HEK293 (cell line): ENCODE measurements at regions not wholly inside any gene's neighbourhood (a gene's known extent, or its start where the extent isn't known, plus 50 kb on each side); places are given as distances from the start of the nearest gene placed in this dataset.

Experiments
- CTCF ChIA-PET: fragments of 350-600 bp; formaldehyde crosslinking; extraction: SDS; loops from one replicate; lab custom pipeline; 2021; ENCODE audit warnings: antibody characterized with exemption; lab: Yijun Ruan, JAX
- POLR2A ChIA-PET: fragments of 300-600 bp; formaldehyde crosslinking; extraction: SDS; loops from one replicate; lab custom pipeline; 2020; ENCODE audit warnings: antibody characterized with exemption, inconsistent platforms; lab: Yijun Ruan, JAX
- H3K27ac ChIP-seq: fragments of 200-500 bp; sonication (Bioruptor generic); 2 replicates; pipeline ENCODE4 v1.5.1; 2014; ENCODE audit warnings: low read depth, low read length, control low read depth, inconsistent platforms; ENCODE audit errors: extremely low read depth
- H3K36me3 ChIP-seq, 2 experiments: fragments of 200-500 bp in 1 of 2; sonication (Bioruptor generic) in 1 of 2; 1 replicate in 1 of 2; 2 replicates in 1 of 2; pipeline ENCODE4 v1.5.1; 2014 to 2017; ENCODE audit warnings: inconsistent platforms in 2 of 2, low read length in 2 of 2; ENCODE audit not compliant: control insufficient read depth in 2 of 2, insufficient read depth in 1 of 2
- H3K4me1 ChIP-seq: fragments of 200-500 bp; sonication (Bioruptor generic); 2 replicates; pipeline ENCODE4 v1.5.1; 2014; ENCODE audit warnings: mild to moderate bottlenecking, low read length, inconsistent platforms; ENCODE audit not compliant: control insufficient read depth, insufficient read depth
- H3K4me3 ChIP-seq: 2 replicates; pipeline ENCODE4 v1.5.1; 2011; ENCODE audit warnings: low read depth, mild to moderate bottlenecking, control low read depth, low read length, moderate library complexity
- H3K9me3 ChIP-seq: fragments of 200-500 bp; sonication (Bioruptor generic); 2 replicates; pipeline ENCODE4 v1.5.1; 2014; ENCODE audit warnings: low read depth, low read length, inconsistent platforms; ENCODE audit not compliant: control insufficient read depth, insufficient read depth
- KLF16 ChIP-seq: fragments of 450-650 bp; formaldehyde crosslinking; IDR thresholded peaks from 2 replicates; pipeline ENCODE4 v1.5.1; 2017; ENCODE audit warnings: missing biosample characterization, missing genetic modification characterization
- PATZ1 ChIP-seq: fragments of 450-650 bp; formaldehyde crosslinking; IDR thresholded peaks from 2 replicates; pipeline ENCODE4 v1.5.1; 2016; ENCODE audit warnings: missing biosample characterization, missing genetic modification characterization
- PRDM4 ChIP-seq: fragments of 450-650 bp; formaldehyde crosslinking; IDR thresholded peaks from 2 replicates; pipeline ENCODE4 v1.5.1; 2017; ENCODE audit warnings: missing biosample characterization, missing genetic modification characterization
- ZBTB49 ChIP-seq: fragments of 450-650 bp; formaldehyde crosslinking; IDR thresholded peaks from 2 replicates; pipeline ENCODE4 v1.5.1; 2016; ENCODE audit warnings: missing biosample characterization, missing genetic modification characterization, low read depth
- ZBTB7A ChIP-seq: fragments of 450-650 bp; formaldehyde crosslinking; IDR thresholded peaks from 2 replicates; pipeline ENCODE4 v1.5.1; 2016; ENCODE audit warnings: low read depth, missing biosample characterization, missing genetic modification characterization
- ZFHX2 ChIP-seq: fragments of 450-650 bp; formaldehyde crosslinking; conservative IDR thresholded peaks from 2 replicates; pipeline ENCODE4 v1.5.1; 2016; ENCODE audit warnings: missing biosample characterization, missing genetic modification characterization
- ZFP41 ChIP-seq: fragments of 450-650 bp; formaldehyde crosslinking; IDR thresholded peaks from 2 replicates; pipeline ENCODE4 v1.5.1; 2016; ENCODE audit warnings: missing biosample characterization, missing genetic modification characterization, borderline replicate concordance
- ZFP69B ChIP-seq: fragments of 450-650 bp; formaldehyde crosslinking; IDR thresholded peaks from 2 replicates; pipeline ENCODE4 v1.5.1; 2016; ENCODE audit warnings: missing biosample characterization, missing genetic modification characterization
- ZNF10 ChIP-seq: fragments of 450-650 bp; formaldehyde crosslinking; IDR thresholded peaks from 2 replicates; pipeline ENCODE4 v1.5.1; 2017; ENCODE audit warnings: missing biosample characterization, missing genetic modification characterization
- ZNF366 ChIP-seq: fragments of 450-650 bp; formaldehyde crosslinking; conservative IDR thresholded peaks from 2 replicates; pipeline ENCODE4 v1.5.1; 2016; ENCODE audit warnings: missing biosample characterization, missing genetic modification characterization
- ZNF416 ChIP-seq: fragments of 450-650 bp; formaldehyde crosslinking; IDR thresholded peaks from 2 replicates; pipeline ENCODE4 v1.5.1; 2016; ENCODE audit warnings: missing biosample characterization, missing genetic modification characterization
- ZNF48 ChIP-seq: fragments of 450-650 bp; formaldehyde crosslinking; IDR thresholded peaks from 2 replicates; pipeline ENCODE4 v1.5.1; 2016; ENCODE audit warnings: missing biosample characterization, missing genetic modification characterization
- ZNF571 ChIP-seq: fragments of 450-650 bp; formaldehyde crosslinking; IDR thresholded peaks from 2 replicates; pipeline ENCODE4 v1.5.0; 2017; ENCODE audit warnings: missing biosample characterization, missing genetic modification characterization
- ZNF776 ChIP-seq: fragments of 450-650 bp; formaldehyde crosslinking; IDR thresholded peaks from 2 replicates; pipeline ENCODE4 v1.5.0; 2017; ENCODE audit warnings: missing biosample characterization, missing genetic modification characterization, borderline replicate concordance
- ZNF792 ChIP-seq: fragments of 450-650 bp; formaldehyde crosslinking; IDR thresholded peaks from 2 replicates; pipeline ENCODE4 v1.5.1; 2016; ENCODE audit warnings: missing biosample characterization, missing genetic modification characterization
- ZNF843 ChIP-seq: fragments of 450-650 bp; formaldehyde crosslinking; IDR thresholded peaks from 2 replicates; pipeline ENCODE4 v1.5.1; 2016; ENCODE audit warnings: missing biosample characterization, missing genetic modification characterization
- ZSCAN18 ChIP-seq: fragments of 450-650 bp; formaldehyde crosslinking; IDR thresholded peaks from 2 replicates; pipeline ENCODE4 v1.5.1; 2016; ENCODE audit warnings: missing biosample characterization, missing genetic modification characterization
- ZSCAN30 ChIP-seq: fragments of 450-650 bp; IDR thresholded peaks from 2 replicates; pipeline ENCODE4 v1.5.1; 2018; ENCODE audit warnings: missing biosample characterization, mild to moderate bottlenecking, missing genetic modification characterization, moderate library complexity

GRCh38 chr5:61217214-61217613 lies 54.9 kb upstream of the SMIM15 start:
- POLR2A ChIA-PET: no interaction called here
- Histone ChIP-seq H3K27ac (no peak overlapping the region), H3K9me3 (no peaks in the 10 kb centered on the region), H3K4me3 (no peak overlapping the region)
- TF ChIP-seq ZNF792 (tag by site-specific recombination) (no peak), ZFP69B (tag by site-specific recombination) (no peak), ZNF571 (tag by site-specific recombination) (no peak), ZSCAN18 (tag by site-specific recombination) (no peak), ZBTB7A (tag by site-specific recombination) (no peak), ZNF48 (tag by site-specific recombination) (no peak)
- TF ChIP-seq, all 188 proteins: peak for 0
- H3K4me1 ChIP-seq: no peaks in the 10 kb centered on the region
- CTCF ChIA-PET: interaction anchor here (0.5 to 0.9 kb wide), 2 partner anchors 157 to 456 kb away, joined by 3 read pairs; no protein-coding TSS in a partner anchor
- no peaks in the 10 kb centered on the region for H3K36me3 ChIP-seq

GRCh38 chr5:61228229-61228628 lies 66.0 kb upstream of the SMIM15 start:
- POLR2A ChIA-PET: no interaction called here
- H3K27ac ChIP-seq: no peak overlapping the region
- no peak overlapping the region for H3K4me3 ChIP-seq
- no peaks in the 10 kb centered on the region for H3K4me1 ChIP-seq
- H3K9me3 ChIP-seq: no peaks in the 10 kb centered on the region
- no peaks in the 10 kb centered on the region for H3K36me3 ChIP-seq
- TF ChIP-seq ZNF416 (no peak), PRDM4 (tag by site-specific recombination) (no peak), ZNF843 (no peak), KLF16 (tag by site-specific recombination) (no peak), ZFP41 (tag by site-specific recombination) (no peak), ZNF776 (tag by site-specific recombination) (no peak), ZBTB49 (no peak), ZNF10 (tag by site-specific recombination) (no peak), ZSCAN30 (tag by site-specific recombination) (no peak), ZNF366 (tag by site-specific recombination) (no peak)
- TF ChIP-seq, all 188 proteins: peak for 0
- CTCF ChIA-PET: no interaction called here

- ChIA-PET POLR2A (no interaction called here), CTCF (interaction anchor here (0.7 kb wide), 1 partner anchor 588 kb away, joined by 3 read pairs; no protein-coding TSS in a partner anchor)
- Histone ChIP-seq H3K4me1 (no peaks in the 10 kb centered on the region), H3K9me3 (no peaks in the 10 kb centered on the region), H3K4me3 (no peak overlapping the region)
- no peak for TF ChIP-seq PATZ1
- 0 out of 2 replicates have a peak, but pooled peaks have one; percentile 20 for TF ChIP-seq ZFHX2 (tag by site-specific recombination)
- TF ChIP-seq ZNF843: no peak
- TF ChIP-seq, all 188 proteins: peak for 1
- H3K27ac ChIP-seq: no peak overlapping the region
- no peaks in the 10 kb centered on the region for H3K36me3 ChIP-seq
Measured at GRCh38 chr5:61228691-61229280, 66.5 kb upstream of the SMIM15 start.
